ENCODE measurements at regions not wholly inside any gene's neighbourhood (a gene's known extent, or its start where the extent isn't known, plus 50 kb on each side); places are given as distances from the start of the nearest gene placed in this dataset.
"Not testable (repeated sequence)": the region's sequence is repeated elsewhere in the genome, so short reads cannot be mapped to it uniquely, and the experiment has no call there.

DNA sequence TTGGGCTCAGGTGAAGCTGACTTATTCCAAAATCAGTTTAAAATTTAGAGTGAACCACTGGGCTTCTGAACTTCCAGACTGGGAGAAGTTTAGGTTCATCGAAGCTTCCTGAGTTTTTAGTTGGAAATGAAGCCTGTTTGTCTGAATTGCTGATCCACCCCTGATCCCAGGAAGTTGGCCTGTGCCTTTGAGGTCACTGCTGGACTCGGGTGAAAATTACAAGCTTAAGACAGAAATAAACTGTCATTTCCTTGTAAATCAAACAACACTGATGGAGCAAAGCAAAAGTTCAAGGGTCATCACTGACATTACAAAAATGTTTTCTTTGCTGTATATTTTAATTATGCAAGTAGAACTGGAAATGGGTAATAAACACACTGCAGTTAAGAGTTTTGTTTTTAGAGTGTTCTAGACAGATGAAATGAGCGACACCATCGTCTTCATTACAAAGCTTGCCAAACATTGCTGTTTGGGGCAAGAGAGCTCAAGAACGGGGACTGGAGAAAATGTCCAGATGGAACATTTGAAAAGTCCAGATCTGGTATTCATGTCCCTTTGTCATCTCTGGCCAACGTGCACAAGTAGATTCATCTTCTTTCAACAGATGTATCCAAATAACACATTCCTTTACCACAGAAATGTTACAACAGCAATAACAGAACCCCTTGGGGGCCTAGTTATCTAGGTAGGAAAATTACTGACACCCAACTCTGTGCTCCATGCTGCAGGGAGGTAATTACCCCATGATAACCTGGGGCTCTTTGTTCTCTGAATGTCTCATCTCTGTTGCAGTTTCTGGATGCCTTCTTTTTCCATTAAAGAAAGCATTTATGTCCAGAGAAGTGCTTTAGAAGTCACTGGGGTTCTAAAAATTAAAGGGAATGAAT lies 142.4 kb upstream of the ERCC6L2 start:
- no peak for DNase-seq (ENCODE audit: low read depth)

- no peak for DNase-seq (ENCODE audit: low read depth)
These were observed 143.6 kb upstream of the ERCC6L2 start for GRCh38 chr9:95731876-95732275.

DNA sequence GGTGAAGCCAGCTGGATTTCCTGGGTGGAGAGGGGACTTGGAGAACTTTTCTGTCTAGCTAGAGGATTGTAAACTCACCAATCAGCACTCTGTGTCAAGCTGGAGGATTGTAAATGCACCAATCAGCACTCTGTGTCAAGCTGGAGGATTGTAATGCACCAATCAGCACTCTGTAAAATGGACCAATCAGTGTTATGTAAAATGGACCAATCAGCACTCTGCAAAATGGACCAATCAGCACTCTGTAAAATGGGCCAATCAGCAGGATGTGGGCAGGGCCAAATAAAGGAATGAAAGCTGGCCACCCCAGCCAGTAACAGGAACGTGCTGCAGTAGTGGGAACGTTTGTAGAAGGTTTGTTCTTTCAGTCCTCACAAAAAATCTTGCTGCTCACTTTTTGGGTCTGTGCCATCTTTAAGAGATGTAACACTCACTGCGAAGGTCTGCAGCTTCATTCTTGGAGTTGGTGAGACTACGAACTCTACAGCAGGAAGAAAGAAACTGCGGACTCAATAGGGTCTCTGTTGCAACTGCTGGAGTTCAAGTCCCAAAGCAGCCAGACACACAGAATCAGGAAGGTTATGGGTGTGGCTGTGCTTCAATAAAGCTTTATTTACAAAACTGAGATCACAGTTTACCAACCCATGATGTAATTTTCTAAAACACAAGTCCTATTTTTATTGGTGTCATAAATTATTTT lies 145.7 kb upstream of the ERCC6L2 start:
- DNase-seq (ENCODE audit: low read depth), result no peak

GRCh38 chr9:95729046-95729445 lies 146.4 kb upstream of the ERCC6L2 start:
- no peak for DNase-seq (ENCODE audit: low read depth)

DNA sequence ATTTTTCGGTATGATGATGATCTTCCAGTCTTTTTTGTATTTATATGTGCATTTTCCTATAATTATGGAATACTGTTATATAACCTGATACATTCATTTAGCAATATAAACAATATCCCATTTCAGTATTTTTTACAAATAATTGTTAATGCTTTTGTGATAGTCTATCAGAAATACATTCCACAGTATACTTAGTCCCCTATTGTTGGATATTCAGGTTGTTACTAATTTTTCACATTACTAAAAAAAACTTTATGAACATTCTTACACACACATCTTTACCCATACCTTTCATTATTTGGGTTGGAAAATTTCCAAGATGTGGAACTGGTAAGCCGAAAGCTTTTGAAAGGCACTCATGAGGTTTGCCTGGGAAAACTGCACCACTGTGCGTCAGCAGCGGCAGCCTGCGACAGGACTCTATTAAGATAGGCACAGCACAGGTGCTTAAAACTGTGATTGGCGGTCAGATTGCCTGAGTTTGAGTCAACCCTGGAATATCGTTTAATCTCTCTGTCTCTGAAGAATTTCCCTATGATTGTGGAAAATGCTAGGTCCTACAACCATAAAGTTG lies 147.5 kb upstream of the ERCC6L2 start:
- no peak for DNase-seq (ENCODE audit: low read depth)

- peak; percentile 48 for DNase-seq (ENCODE audit: low read depth)
These were observed 148.7 kb upstream of the ERCC6L2 start for GRCh38 chr9:95726756-95727155.

- DNase-seq (ENCODE audit: low read depth), result no peak
These were observed 150.4 kb upstream of the ERCC6L2 start for GRCh38 chr9:95725045-95725444.

GRCh38 chr9:95724253-95724991 lies 151.1 kb upstream of the ERCC6L2 start:
- no peak for DNase-seq (ENCODE audit: low read depth)

DNA sequence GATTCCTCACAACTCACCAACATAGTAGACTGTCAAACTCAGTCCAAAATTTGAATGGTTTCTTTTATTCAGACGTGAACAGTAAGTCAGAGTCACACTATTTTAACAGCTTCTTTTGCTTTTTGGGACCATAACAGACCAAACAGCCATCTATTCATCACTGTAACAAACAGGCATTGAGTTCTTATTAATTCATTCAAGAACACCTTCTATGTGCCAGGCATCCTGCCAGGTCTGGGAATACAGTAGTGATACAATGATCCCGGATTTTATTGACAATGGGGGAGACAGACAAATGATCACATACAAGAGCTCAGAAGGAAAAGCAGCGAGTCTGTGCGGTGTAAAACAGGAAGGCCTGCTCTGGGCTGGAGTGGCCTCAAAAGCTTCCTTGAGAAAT lies 153.3 kb upstream of the ERCC6L2 start:
- DNase-seq (ENCODE audit: low read depth), result no peak

DNA sequence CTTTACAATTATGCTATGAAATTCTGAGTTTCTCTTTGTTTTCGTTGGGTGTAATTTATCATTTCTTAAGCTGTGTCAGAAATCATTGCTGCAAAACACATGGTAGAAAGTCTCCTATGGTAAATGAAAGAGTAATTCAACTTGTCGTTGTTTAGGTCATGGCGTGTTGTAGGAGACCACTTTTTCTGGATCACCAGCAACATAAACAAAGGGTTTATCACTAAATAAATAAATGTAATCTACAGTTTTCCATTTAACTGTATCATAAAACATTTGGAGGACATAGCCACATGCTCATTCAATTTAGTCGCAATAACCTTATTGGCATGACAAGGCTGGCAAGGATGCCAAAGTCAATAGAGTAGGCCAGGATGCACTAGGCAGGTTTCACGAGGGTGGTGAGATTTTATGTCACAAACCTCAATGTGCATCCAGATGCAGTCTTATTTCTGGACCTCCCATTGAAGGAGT lies 154.4 kb upstream of the ERCC6L2 start:
- no peak for DNase-seq (ENCODE audit: low read depth)

GRCh38 chr9:95720496-95720895 lies 155.0 kb upstream of the ERCC6L2 start:
- no peak for DNase-seq (ENCODE audit: low read depth)

- no peak for DNase-seq (ENCODE audit: low read depth)
These were observed 156.1 kb upstream of the ERCC6L2 start for GRCh38 chr9:95719354-95719753.

DNA sequence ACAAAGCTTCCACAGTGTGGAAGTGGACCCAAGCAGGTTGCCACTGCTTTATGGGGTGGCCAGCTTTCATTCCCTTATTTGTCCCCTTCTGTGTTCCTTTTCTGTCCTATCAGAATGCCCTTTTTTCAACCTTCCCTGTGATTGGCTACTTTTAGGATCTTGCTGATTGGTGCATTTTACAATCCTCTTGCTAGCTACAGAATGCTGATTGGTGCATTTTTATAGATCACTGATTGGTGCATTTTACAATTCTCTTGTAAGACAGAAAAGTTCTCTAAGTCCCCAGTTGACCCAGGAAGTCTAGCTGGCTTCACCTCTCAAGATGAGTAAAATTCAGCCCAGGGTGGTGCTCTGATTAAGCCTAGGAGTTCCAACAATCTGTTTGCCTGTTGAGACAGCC lies 157.2 kb upstream of the ERCC6L2 start:
- DNase-seq (ENCODE audit: low read depth), result no peak

DNA sequence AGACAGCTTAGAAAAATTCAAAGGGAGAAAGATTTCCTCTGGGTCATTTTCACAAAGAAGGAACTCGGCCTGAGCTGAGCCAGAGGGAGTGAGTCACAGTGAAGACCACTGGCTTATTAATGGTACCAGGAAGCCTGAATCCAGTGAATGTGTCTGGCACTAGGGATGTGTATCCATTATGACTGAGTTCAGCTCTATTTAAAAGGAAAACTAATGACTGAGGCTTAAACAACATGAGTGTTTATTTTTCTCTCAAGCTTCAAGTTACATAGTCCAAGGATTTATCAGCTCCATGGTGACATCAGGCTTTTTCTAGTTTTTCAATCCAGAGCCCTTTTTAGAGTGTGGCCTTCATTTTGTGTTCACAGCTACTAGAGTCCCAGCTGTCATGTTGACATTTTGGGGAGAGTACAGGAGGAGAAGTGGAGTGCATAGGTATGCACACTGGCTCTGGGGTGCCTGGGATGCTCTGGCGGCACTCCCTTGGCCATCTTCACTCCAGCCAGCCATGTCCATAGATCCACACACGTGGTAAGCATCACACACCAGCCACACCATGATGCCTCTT lies 159.5 kb upstream of the ERCC6L2 start:
- DNase-seq (ENCODE audit: low read depth), result no peak

DNA sequence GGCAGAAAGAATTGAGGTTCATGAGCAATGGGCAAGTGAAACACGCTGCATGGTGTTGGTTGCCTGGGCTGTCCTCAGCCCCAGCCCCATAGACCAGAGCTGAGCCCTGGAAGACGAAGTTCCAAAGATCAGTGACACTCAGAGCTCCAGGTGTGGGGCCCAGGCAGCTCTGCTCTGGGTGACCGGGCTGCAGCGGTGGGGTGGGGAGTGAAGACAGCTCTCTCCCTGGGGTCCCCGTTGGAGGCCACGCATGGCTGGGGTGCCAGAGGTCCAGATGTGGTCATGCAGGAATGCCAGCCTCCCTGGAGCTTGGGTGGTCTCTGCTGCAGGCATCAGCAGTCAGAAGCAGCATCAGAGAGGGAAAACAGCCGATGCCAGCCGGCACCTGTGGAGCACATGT lies 165.0 kb upstream of the ERCC6L2 start:
- DNase-seq (ENCODE audit: low read depth), result no peak

- DNase-seq (ENCODE audit: low read depth), result no peak
These were observed 178.8 kb upstream of the ERCC6L2 start for GRCh38 chr9:95696701-95697100.

DNA sequence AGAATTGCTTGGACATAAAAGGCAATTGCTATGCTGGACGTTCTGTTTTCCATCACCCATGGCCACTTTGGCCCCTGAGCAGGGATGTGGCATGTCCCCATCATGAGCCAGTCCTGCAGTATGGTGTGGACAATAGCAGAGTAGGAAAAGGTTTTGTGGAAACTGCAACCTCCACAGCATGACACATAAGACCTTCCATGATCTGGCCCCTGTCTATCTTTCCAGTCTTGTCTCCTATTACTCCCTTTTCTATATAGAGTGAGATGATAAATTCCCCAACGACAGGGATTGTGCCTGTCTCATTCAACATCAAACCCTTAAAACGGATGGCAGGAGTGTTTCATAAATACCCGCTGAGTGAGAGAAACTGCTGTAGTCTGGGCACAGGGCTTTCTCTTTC lies 174.7 kb upstream of the PTCH1 start:
- no peak for DNase-seq (ENCODE audit: low read depth)

DNA sequence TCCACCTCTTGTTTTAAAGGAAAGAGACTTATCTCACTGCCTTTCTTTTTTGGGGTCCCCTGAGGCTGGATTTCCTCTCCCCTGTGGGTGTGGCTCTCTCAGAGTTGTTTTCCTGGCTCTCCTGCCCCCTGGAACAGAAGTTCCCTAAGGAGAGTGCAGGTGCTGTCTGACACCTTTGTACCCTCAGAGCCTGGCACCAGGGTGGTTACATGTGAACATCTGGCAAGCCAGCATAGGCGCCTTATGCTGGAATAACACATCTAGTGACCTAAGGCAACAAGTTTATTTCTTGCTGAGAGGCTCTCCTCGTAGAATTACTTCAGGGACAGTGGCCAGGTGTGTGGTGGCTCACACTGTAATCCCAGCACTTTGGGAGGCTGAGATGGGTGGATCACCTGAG lies 172.9 kb upstream of the PTCH1 start:
- no peak for DNase-seq (ENCODE audit: low read depth)

DNA sequence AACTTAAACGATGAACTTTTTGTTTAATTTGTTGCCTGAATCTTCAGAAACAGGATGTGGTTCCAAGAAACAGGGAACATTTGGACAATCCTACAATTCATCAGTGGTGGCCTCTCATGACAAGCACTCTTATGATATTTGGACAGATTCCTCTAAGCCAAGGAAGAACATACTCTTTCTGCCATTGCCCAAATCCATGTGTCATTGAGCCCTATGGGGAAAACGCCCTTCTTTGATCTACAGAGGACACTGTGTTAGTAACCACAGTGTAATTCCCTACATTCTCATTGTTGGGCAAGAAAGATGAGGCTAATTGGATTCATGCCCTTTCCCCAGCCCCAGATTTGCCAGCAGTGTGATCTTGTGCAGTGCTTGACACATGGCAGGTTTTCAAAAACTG lies 167.7 kb upstream of the PTCH1 start:
- DNase-seq (ENCODE audit: low read depth), result no peak

GRCh38 chr9:95680306-95680705 lies 163.5 kb upstream of the PTCH1 start:
- not testable (repeated sequence) for DNase-seq (ENCODE audit: low read depth)

GRCh38 chr9:95679874-95680273 lies 163.1 kb upstream of the PTCH1 start:
- no peak for DNase-seq (ENCODE audit: low read depth)

GRCh38 chr9:95678759-95679158 lies 162.0 kb upstream of the PTCH1 start:
- DNase-seq (ENCODE audit: low read depth), result no peak
